Left lung (tissue), 4 donors: ENCODE measurements at regions not wholly inside any gene's neighbourhood (a gene's known extent, or its start where the extent isn't known, plus 50 kb on each side); places are given as distances from the start of the nearest gene placed in this dataset.

Experiments
- ATAC-seq: fragments of 200-7000 bp; cut with Tn5 transposase; one replicate; pipeline ENCODE4 v1.9.1; 2020; ENCODE audit warnings: moderate library complexity
- DNase-seq, 4 donors: peaks; one replicate each; pipeline ENCODE4 v3.0.0-alpha.2; 2013 to 2020
- H3K27ac ChIP-seq, 2 donors: fragments of 200-600 bp; sonication (generic) in 1 of 2; one replicate each; pipeline versions ENCODE4 v1.5.0 to v1.8.0; 2020 to 2021
- H3K27me3 ChIP-seq, 2 donors: fragments of 200-600 bp; sonication (generic) in 1 of 2; one replicate each; pipeline versions ENCODE4 v1.5.0 to v1.8.0; 2020 to 2021
- H3K36me3 ChIP-seq, 2 donors: fragments of 200-600 bp; sonication (generic) in 1 of 2; one replicate each; pipeline versions ENCODE4 v1.5.0 to v1.8.0; 2020 to 2021
- H3K4me1 ChIP-seq, 2 donors: fragments of 200-600 bp; one replicate each; pipeline ENCODE4 v1.8.0; 2021
- H3K4me3 ChIP-seq, 2 donors: fragments of 200-600 bp; sonication (generic) in 1 of 2; one replicate each; pipeline versions ENCODE4 v1.5.0 to v1.8.0; 2020 to 2021; ENCODE audit warnings: mild to moderate bottlenecking in 1 of 2
- H3K9me3 ChIP-seq, 2 donors: fragments of 200-600 bp; sonication (generic) in 1 of 2; one replicate each; pipeline versions ENCODE4 v1.5.0 to v1.8.0; 2020 to 2021
- intact Hi-C, 2 donors: fragments of 100-400 bp; cut with DNase I; formaldehyde crosslinking; loops; one replicate each; pipeline versions ENCODE4 v1.11.2 to v1.14.2; 2022
- TF ChIP-seq, protein P1 (sequence below), 2 donors: fragments of 200-600 bp; sonication (generic) in 1 of 2; IDR thresholded peaks; one replicate each; pipeline versions ENCODE4 v1.5.0 to v1.8.0; 2021; ENCODE audit warnings: antibody characterized with exemption in 2 of 2
- donor health status: DM: no; HTN: yes; CAD: no.
- donor health status: DM: no; HTN: no; CAD: no.

DNA sequence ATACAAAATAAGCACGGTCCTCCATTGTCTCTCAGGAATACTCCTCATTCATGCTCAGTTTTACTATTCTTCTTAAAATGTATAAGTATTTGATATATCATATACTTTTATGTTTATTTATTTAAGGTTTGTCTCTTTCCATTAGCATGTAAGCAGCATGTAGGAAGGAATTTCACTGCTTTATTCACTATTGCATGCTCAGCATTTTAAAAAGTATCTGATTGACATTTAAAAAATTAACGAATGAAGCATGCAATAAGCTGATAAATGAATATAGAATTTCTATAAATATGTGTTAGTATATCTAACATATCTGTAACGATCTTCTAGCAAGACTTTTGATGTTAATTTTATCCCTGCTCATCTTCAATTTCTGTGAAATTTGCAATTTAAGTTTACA, 402.7 kb upstream of the BRINP3 start:
- no peak overlapping the region for H3K27ac ChIP-seq

GRCh38 chr1:190881064-190881463, 403.4 kb upstream of the BRINP3 start:
- Histone ChIP-seq H3K9me3 (no peaks in the 10 kb centered on the region), H3K4me1 (no peaks in the 10 kb centered on the region), H3K27ac (no peak overlapping the region), H3K27me3 (no peaks in the 10 kb centered on the region), H3K4me3 (no peak overlapping the region), H3K36me3 (no peaks in the 10 kb centered on the region)
- intact Hi-C loops = no loop called here
- DNase-seq = no peak
- TF ChIP-seq, protein P1, sequence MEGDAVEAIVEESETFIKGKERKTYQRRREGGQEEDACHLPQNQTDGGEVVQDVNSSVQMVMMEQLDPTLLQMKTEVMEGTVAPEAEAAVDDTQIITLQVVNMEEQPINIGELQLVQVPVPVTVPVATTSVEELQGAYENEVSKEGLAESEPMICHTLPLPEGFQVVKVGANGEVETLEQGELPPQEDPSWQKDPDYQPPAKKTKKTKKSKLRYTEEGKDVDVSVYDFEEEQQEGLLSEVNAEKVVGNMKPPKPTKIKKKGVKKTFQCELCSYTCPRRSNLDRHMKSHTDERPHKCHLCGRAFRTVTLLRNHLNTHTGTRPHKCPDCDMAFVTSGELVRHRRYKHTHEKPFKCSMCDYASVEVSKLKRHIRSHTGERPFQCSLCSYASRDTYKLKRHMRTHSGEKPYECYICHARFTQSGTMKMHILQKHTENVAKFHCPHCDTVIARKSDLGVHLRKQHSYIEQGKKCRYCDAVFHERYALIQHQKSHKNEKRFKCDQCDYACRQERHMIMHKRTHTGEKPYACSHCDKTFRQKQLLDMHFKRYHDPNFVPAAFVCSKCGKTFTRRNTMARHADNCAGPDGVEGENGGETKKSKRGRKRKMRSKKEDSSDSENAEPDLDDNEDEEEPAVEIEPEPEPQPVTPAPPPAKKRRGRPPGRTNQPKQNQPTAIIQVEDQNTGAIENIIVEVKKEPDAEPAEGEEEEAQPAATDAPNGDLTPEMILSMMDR (IDR thresholded peaks at IDR 0.05) = no peak
- no peak for ATAC-seq

More for the DNA sequence above, 402.7 kb upstream of the BRINP3 start:
- ATAC-seq (no peak), DNase-seq (no peak)
- intact Hi-C loops = no loop called here
- H3K36me3 ChIP-seq = no peaks in the 10 kb centered on the region
- no peaks in the 10 kb centered on the region for H3K9me3 ChIP-seq
- no peak overlapping the region for H3K4me3 ChIP-seq
- no peaks in the 10 kb centered on the region for H3K4me1 ChIP-seq
- TF ChIP-seq, protein P1 (IDR thresholded peaks at IDR 0.05) = no peak
- no peaks in the 10 kb centered on the region for H3K27me3 ChIP-seq

GRCh38 chr1:190897233-190897632, 419.6 kb upstream of the BRINP3 start:
- peaks cover 0 to 7% of the 10 kb centered on the region in 2 donors for H3K9me3 ChIP-seq
- no peaks in the 10 kb centered on the region for H3K27me3 ChIP-seq
- H3K36me3 ChIP-seq = no peaks in the 10 kb centered on the region
- TF ChIP-seq, protein P1 (IDR thresholded peaks at IDR 0.05) = no peak
- H3K27ac ChIP-seq = no peak overlapping the region
- no peak for ATAC-seq
- H3K4me3 ChIP-seq = no peak overlapping the region
- H3K4me1 ChIP-seq = no peaks in the 10 kb centered on the region
- intact Hi-C loops = no loop called here
- DNase-seq = no peak

GRCh38 chr1:190904091-190904695, 426.5 kb upstream of the BRINP3 start:
- intact Hi-C loops = no loop called here

GRCh38 chr1:190906206-190906725, 428.6 kb upstream of the BRINP3 start:
- Histone ChIP-seq H3K27me3 (no peaks in the 10 kb centered on the region), H3K4me1 (no peaks in the 10 kb centered on the region), H3K36me3 (no peaks in the 10 kb centered on the region), H3K4me3 (no peak overlapping the region), H3K27ac (no peak overlapping the region), H3K9me3 (no peaks in the 10 kb centered on the region)
- intact Hi-C loops = no loop called here
- peak in 1 of 4 donors; percentile 4 for DNase-seq
- TF ChIP-seq, protein P1 (IDR thresholded peaks at IDR 0.05) = no peak
- ATAC-seq = no peak

More at GRCh38 chr1:190904091-190904695, 426.5 kb upstream of the BRINP3 start:
- Histone ChIP-seq H3K9me3 (no peaks in the 10 kb centered on the region), H3K27me3 (no peaks in the 10 kb centered on the region), H3K27ac (no peak overlapping the region), H3K36me3 (no peaks in the 10 kb centered on the region), H3K4me1 (no peaks in the 10 kb centered on the region), H3K4me3 (no peak overlapping the region)
- ATAC-seq (no peak), DNase-seq (no peak)
- TF ChIP-seq, protein P1 (IDR thresholded peaks at IDR 0.05) = no peak
